Neural cell (in vitro differentiated cells): ENCODE measurements at regions not wholly inside any gene's neighbourhood (a gene's known extent, or its start where the extent isn't known, plus 50 kb on each side); places are given as distances from the start of the nearest gene placed in this dataset.

ENCODE experiments used
- H2AFZ ChIP-seq: fragments of 200-600, 300-800 bp; sonication (generic), shearing (Covaris generic); 2 replicates; pipeline ENCODE4 v1.6.0; 2014; ENCODE audit warnings: low read depth, mild to moderate bottlenecking, antibody characterized with exemption, low read length, moderate library complexity
- H3F3A ChIP-seq: fragments of 200-600 bp; shearing (Covaris generic); 2 replicates; pipeline ENCODE4 v1.6.1; 2016; ENCODE audit warnings: mild to moderate bottlenecking, moderate library complexity, mixed read lengths, antibody characterized with exemption, low read length; ENCODE audit not compliant: insufficient read depth, poor library complexity, severe bottlenecking
- H3K27ac ChIP-seq: fragments of 200-600, 300-800 bp; sonication (generic), shearing (Covaris generic); 2 replicates; pipeline ENCODE4 v1.5.1; 2014; ENCODE audit warnings: mild to moderate bottlenecking, low read length, moderate library complexity
- H3K27me3 ChIP-seq: fragments of 300-800, 200-600 bp; sonication (generic), shearing (Covaris generic); 2 replicates; pipeline ENCODE4 v1.6.0; 2014; ENCODE audit warnings: mild to moderate bottlenecking, low read depth, low read length, moderate library complexity; ENCODE audit not compliant: insufficient read depth
- H3K36me3 ChIP-seq: fragments of 300-800, 200-600 bp; sonication (generic), shearing (Covaris generic); 2 replicates; pipeline ENCODE4 v1.5.1; 2014; ENCODE audit warnings: mild to moderate bottlenecking, antibody characterized with exemption, low read length, moderate library complexity; ENCODE audit not compliant: insufficient read depth
- H3K4me2 ChIP-seq: fragments of 300-800, 200-600 bp; sonication (generic), shearing (Covaris generic); 2 replicates; pipeline ENCODE4 v1.6.0; 2014; ENCODE audit warnings: mild to moderate bottlenecking, low read length
- H3K4me3 ChIP-seq: fragments of 300-800, 200-600 bp; sonication (generic), shearing (Covaris generic); 2 replicates; pipeline ENCODE4 v1.5.1; 2014; ENCODE audit warnings: mild to moderate bottlenecking, low read length, moderate library complexity
- H3K79me2 ChIP-seq: fragments of 200-600 bp; shearing (Covaris generic); replicated peaks from 2 replicates; pipeline ENCODE4 v1.6.0; 2014; ENCODE audit warnings: mild to moderate bottlenecking, low read length, moderate library complexity; ENCODE audit not compliant: insufficient read depth
- H3K9ac ChIP-seq: fragments of 300-800, 200-600 bp; sonication (generic), shearing (Covaris generic); 2 replicates; pipeline ENCODE4 v1.6.1; 2016; ENCODE audit warnings: mild to moderate bottlenecking, low read length, mixed read lengths
- H3K9me2 ChIP-seq: fragments of 200-600 bp; shearing (Covaris generic); 2 replicates; pipeline ENCODE4 v1.6.1; 2016; ENCODE audit warnings: mild to moderate bottlenecking, low read length, mixed read lengths; ENCODE audit not compliant: insufficient read depth
- H3K9me3 ChIP-seq: fragments of 200-600, 300-800 bp; sonication (generic), shearing (Covaris generic); 2 replicates; pipeline ENCODE4 v1.6.1; 2016; ENCODE audit warnings: mild to moderate bottlenecking, mixed run types, low read length, moderate library complexity, mixed read lengths
- H4K20me1 ChIP-seq: fragments of 200-600 bp; shearing (Covaris generic); 2 replicates; pipeline ENCODE4 v1.6.1; 2016; ENCODE audit warnings: mild to moderate bottlenecking, mixed run types; ENCODE audit not compliant: insufficient read depth
- EP300 ChIP-seq: fragments of 450-650 bp; conservative IDR thresholded peaks from 2 replicates; pipeline ENCODE4 v1.6.1; 2014; ENCODE audit warnings: antibody characterized with exemption, mild to moderate bottlenecking, moderate library complexity; ENCODE audit not compliant: poor library complexity, severe bottlenecking
- POLR2AphosphoS5 ChIP-seq: IDR thresholded peaks from 2 replicates; pipeline ENCODE4 v1.6.1; 2012
- RAD21 ChIP-seq: fragments of 450-650 bp; conservative IDR thresholded peaks from 2 replicates; pipeline ENCODE4 v1.6.1; 2014; ENCODE audit warnings: antibody characterized with exemption, mild to moderate bottlenecking, moderate library complexity
- SMC3 ChIP-seq: fragments of 450-650 bp; conservative IDR thresholded peaks from 2 replicates; pipeline ENCODE4 v1.6.1; 2014; ENCODE audit warnings: antibody characterized with exemption, mild to moderate bottlenecking, moderate library complexity; ENCODE audit not compliant: poor library complexity
- TF ChIP-seq, protein P1 (sequence below): IDR thresholded peaks from 2 replicates; pipeline ENCODE4 v1.6.1; 2012; ENCODE audit warnings: borderline replicate concordance
- TF ChIP-seq, protein P2 (sequence below): fragments of 450-650 bp; IDR thresholded peaks from 2 replicates; pipeline ENCODE4 v1.5.1; 2014; ENCODE audit warnings: antibody characterized with exemption, mild to moderate bottlenecking, moderate library complexity; ENCODE audit not compliant: poor library complexity, severe bottlenecking

DNA sequence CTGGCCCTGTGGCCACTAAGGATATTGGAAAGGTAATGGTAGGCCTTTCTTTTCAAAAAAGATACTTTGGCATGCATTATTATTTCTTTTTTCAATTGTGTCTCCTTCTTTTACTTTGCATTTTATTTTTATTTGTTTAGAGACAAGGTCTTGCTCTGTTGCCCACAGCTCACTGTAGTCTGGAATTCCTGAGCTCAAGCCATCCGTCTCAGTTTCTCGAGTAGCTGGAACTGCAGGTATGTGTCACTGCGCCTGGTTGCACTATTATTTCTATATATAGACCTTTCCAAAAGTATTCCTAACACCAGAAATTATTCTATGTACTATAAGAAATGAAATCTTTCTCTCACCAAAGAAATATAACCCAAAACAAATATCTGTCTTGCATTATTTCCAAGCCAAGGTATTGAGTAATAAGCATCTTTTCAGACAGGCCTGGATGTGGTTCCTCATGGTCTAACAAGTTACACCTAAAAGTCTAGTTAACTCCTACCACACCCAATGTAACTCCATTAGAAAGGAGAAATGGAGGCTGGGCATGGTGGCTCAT is 500.8 kb upstream of the ANKRD30A start:
- no peaks in the 10 kb centered on the region for H3F3A ChIP-seq
- no peaks in the 10 kb centered on the region for H3K9me2 ChIP-seq
- H3K27ac ChIP-seq: no peak overlapping the region
- TF ChIP-seq, protein P1, sequence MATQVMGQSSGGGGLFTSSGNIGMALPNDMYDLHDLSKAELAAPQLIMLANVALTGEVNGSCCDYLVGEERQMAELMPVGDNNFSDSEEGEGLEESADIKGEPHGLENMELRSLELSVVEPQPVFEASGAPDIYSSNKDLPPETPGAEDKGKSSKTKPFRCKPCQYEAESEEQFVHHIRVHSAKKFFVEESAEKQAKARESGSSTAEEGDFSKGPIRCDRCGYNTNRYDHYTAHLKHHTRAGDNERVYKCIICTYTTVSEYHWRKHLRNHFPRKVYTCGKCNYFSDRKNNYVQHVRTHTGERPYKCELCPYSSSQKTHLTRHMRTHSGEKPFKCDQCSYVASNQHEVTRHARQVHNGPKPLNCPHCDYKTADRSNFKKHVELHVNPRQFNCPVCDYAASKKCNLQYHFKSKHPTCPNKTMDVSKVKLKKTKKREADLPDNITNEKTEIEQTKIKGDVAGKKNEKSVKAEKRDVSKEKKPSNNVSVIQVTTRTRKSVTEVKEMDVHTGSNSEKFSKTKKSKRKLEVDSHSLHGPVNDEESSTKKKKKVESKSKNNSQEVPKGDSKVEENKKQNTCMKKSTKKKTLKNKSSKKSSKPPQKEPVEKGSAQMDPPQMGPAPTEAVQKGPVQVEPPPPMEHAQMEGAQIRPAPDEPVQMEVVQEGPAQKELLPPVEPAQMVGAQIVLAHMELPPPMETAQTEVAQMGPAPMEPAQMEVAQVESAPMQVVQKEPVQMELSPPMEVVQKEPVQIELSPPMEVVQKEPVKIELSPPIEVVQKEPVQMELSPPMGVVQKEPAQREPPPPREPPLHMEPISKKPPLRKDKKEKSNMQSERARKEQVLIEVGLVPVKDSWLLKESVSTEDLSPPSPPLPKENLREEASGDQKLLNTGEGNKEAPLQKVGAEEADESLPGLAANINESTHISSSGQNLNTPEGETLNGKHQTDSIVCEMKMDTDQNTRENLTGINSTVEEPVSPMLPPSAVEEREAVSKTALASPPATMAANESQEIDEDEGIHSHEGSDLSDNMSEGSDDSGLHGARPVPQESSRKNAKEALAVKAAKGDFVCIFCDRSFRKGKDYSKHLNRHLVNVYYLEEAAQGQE: no peak
- no peak for TF ChIP-seq SMC3
- H3K4me2 ChIP-seq: no peak overlapping the region
- H3K4me3 ChIP-seq: no peak overlapping the region
- H3K27me3 ChIP-seq: no peaks in the 10 kb centered on the region
- no peaks in the 10 kb centered on the region for H3K36me3 ChIP-seq
- no peaks in the 10 kb centered on the region for H3K79me2 ChIP-seq
- H3K9ac ChIP-seq: no peak overlapping the region
- H2AFZ ChIP-seq: no peak overlapping the region
- no peaks in the 10 kb centered on the region for H4K20me1 ChIP-seq
- no peaks in the 10 kb centered on the region for H3K9me3 ChIP-seq

DNA sequence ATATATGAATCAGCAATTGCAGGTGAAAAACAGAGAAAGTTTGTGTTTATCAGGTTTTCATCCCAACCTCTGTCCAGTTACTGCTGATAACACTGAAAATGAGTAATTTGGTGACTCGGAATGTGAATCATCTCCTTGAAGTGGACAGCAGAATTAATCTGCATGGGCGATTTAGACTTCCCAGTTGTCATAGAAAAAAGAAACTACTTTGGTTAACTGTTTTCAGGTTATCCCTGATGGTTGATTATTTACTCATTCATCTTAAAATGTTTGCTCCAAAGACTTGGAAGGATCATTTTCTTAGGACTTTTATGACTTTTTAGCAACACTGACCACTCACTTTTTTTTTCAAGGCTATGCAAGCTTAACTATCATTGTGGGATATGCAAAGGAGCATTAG is 504.1 kb upstream of the ANKRD30A start:
- no peak overlapping the region for H3K4me3 ChIP-seq
- TF ChIP-seq RAD21: no peak
- TF ChIP-seq, protein P1: no peak
- H3K27me3 ChIP-seq: no peaks in the 10 kb centered on the region

DNA sequence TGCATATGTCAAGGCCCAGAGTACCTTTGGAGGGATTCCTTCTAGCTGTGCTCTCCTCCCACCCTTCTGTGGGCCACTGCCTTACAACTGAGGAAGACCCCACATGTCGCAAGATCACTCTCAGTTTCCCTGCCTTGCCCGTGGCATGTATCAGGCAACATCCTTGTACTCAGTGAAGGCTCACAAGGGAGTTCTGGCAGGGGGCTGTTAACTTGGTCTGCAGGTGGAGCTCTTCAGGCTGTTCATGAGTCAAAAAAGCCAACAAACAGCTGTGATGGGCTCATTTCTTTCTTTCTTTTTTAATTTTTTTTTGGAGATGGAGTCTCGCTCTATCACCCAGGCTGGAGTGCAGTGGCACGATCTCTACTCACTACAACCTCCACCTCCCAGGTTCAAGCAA is 513.0 kb upstream of the ANKRD30A start:
- Histone ChIP-seq H3K36me3 (no peaks in the 10 kb centered on the region), H3K4me3 (no peak overlapping the region), H3K27me3 (no peaks in the 10 kb centered on the region), H3K9ac (no peak overlapping the region), H3K79me2 (no peaks in the 10 kb centered on the region), H4K20me1 (no peaks in the 10 kb centered on the region), H3K4me2 (no peak overlapping the region), H3K9me2 (no peaks in the 10 kb centered on the region), H2AFZ (no peak overlapping the region), H3K27ac (no peak overlapping the region), H3K9me3 (no peaks in the 10 kb centered on the region), H3F3A (no peaks in the 10 kb centered on the region)
- TF ChIP-seq POLR2AphosphoS5 (no peak), SMC3 (no peak), EP300 (no peak)
- TF ChIP-seq, protein P2, sequence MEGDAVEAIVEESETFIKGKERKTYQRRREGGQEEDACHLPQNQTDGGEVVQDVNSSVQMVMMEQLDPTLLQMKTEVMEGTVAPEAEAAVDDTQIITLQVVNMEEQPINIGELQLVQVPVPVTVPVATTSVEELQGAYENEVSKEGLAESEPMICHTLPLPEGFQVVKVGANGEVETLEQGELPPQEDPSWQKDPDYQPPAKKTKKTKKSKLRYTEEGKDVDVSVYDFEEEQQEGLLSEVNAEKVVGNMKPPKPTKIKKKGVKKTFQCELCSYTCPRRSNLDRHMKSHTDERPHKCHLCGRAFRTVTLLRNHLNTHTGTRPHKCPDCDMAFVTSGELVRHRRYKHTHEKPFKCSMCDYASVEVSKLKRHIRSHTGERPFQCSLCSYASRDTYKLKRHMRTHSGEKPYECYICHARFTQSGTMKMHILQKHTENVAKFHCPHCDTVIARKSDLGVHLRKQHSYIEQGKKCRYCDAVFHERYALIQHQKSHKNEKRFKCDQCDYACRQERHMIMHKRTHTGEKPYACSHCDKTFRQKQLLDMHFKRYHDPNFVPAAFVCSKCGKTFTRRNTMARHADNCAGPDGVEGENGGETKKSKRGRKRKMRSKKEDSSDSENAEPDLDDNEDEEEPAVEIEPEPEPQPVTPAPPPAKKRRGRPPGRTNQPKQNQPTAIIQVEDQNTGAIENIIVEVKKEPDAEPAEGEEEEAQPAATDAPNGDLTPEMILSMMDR: no peak

More for the DNA sequence above, 504.1 kb upstream of the ANKRD30A start:
- no peaks in the 10 kb centered on the region for H3K9me2 ChIP-seq
- no peaks in the 10 kb centered on the region for H3F3A ChIP-seq
- H3K79me2 ChIP-seq: no peaks in the 10 kb centered on the region
- H2AFZ ChIP-seq: no peak overlapping the region
- H3K9ac ChIP-seq: no peak overlapping the region
- H3K27ac ChIP-seq: no peak overlapping the region
- no peaks in the 10 kb centered on the region for H4K20me1 ChIP-seq
- H3K36me3 ChIP-seq: no peaks in the 10 kb centered on the region
- H3K4me2 ChIP-seq: no peak overlapping the region
- no peaks in the 10 kb centered on the region for H3K9me3 ChIP-seq
